HFFc6 (cell line): ENCODE measurements at regions not wholly inside any gene's neighbourhood (a gene's known extent, or its start where the extent isn't known, plus 50 kb on each side); places are given as distances from the start of the nearest gene placed in this dataset.

ENCODE experiments used
- DNase-seq: peaks from one replicate; pipeline ENCODE4 v3.0.0-alpha.2; 2018
- H3K27ac Mint-ChIP-seq: 2 replicates; pipeline ENCODE4 v1.8.0; 2020; ENCODE audit warnings: mild to moderate bottlenecking, mixed read lengths
- H3K27me3 Mint-ChIP-seq: 2 replicates; pipeline ENCODE4 v1.8.0; 2021; ENCODE audit warnings: mild to moderate bottlenecking, moderate library complexity, mixed read lengths; ENCODE audit not compliant: insufficient read depth
- H3K36me3 Mint-ChIP-seq: 2 replicates; pipeline ENCODE4 v1.8.0; 2021; ENCODE audit warnings: low read depth, mixed read lengths
- H3K4me1 Mint-ChIP-seq: 2 replicates; pipeline ENCODE4 v1.8.0; 2020; ENCODE audit warnings: low read depth, mixed read lengths
- H3K4me3 Mint-ChIP-seq: 2 replicates; pipeline ENCODE4 v1.8.0; 2020; ENCODE audit warnings: mild to moderate bottlenecking, moderate library complexity, mixed read lengths
- H3K9me3 Mint-ChIP-seq: 2 replicates; pipeline ENCODE4 v1.8.0; 2020; ENCODE audit warnings: mild to moderate bottlenecking, mixed read lengths
- TF ChIP-seq, protein P1 (sequence below): fragments of 200-600 bp; sonication (generic); IDR thresholded peaks from 2 replicates; pipeline ENCODE4 v1.5.0; 2021; ENCODE audit warnings: antibody characterized with exemption, mild to moderate bottlenecking

DNA sequence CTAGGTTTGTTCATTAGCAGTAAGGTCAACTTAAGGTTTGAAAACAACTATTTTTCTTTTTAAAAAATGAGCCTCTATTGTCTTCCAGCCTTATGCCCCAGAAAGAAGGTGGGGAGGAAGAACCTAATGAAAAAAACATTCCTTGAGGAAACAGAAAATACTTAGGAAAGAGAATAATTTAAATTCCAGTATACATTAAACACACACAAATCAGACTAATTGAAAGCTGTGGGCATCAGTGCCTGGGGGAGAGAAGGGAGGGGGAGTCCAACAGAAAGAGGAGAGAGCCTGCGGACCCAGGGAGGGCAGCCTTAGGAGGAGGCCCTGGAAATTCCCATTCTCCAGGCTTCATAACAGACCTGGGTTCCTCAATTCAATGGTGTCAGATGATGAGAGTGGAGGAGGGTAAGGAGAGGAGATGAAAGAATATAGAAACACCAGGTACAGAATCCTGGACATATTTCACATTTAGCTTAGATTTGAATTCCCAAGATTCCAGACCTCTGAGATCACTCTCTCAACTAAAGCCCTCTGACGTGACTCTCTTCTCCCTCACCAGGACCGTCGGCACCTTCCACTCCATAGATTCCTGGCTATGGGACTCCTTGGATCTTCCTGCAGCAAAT lies 320.5 kb upstream of the UMPS start:
- peak overlapping the region; percentile 3; the same call in 1 of the 2 replicates for H3K4me3 Mint-ChIP-seq
- H3K9me3 Mint-ChIP-seq, result no peaks in the 10 kb centered on the region
- no peak for DNase-seq
- TF ChIP-seq, protein P1, sequence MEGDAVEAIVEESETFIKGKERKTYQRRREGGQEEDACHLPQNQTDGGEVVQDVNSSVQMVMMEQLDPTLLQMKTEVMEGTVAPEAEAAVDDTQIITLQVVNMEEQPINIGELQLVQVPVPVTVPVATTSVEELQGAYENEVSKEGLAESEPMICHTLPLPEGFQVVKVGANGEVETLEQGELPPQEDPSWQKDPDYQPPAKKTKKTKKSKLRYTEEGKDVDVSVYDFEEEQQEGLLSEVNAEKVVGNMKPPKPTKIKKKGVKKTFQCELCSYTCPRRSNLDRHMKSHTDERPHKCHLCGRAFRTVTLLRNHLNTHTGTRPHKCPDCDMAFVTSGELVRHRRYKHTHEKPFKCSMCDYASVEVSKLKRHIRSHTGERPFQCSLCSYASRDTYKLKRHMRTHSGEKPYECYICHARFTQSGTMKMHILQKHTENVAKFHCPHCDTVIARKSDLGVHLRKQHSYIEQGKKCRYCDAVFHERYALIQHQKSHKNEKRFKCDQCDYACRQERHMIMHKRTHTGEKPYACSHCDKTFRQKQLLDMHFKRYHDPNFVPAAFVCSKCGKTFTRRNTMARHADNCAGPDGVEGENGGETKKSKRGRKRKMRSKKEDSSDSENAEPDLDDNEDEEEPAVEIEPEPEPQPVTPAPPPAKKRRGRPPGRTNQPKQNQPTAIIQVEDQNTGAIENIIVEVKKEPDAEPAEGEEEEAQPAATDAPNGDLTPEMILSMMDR, result no peak
- no peaks in the 10 kb centered on the region for H3K36me3 Mint-ChIP-seq
- H3K4me1 Mint-ChIP-seq, result peaks cover 26% of the 10 kb centered on the region
- peak overlapping the region; percentile 10; the same call in 1 of the 2 replicates for H3K27ac Mint-ChIP-seq
- H3K27me3 Mint-ChIP-seq, result peaks cover 15% of the 10 kb centered on the region

DNA sequence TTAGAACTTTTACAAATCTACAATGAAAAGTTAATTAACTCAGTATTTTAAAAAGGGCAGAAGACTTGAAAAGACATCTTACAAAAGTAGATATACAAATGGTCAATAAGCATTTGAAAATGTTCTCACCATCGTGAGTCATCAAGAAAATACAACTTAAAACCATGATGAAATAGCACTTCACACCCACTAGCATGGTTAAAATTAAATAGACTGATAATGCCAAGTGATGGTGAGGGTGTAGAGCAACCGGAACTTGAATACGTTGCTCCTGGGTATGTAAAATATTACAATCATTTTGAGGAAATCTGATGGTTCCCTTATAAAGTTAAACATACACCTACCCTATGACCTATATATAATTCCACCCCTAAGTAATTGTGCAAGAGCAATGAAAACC lies 319.8 kb upstream of the UMPS start:
- H3K27ac Mint-ChIP-seq, result no peak overlapping the region
- DNase-seq, result no peak
- peaks cover 26% of the 10 kb centered on the region for H3K4me1 Mint-ChIP-seq
- H3K4me3 Mint-ChIP-seq, result no peak overlapping the region
- peaks cover 12% of the 10 kb centered on the region for H3K27me3 Mint-ChIP-seq
- H3K9me3 Mint-ChIP-seq, result no peaks in the 10 kb centered on the region
- TF ChIP-seq, protein P1, result no peak
- no peaks in the 10 kb centered on the region for H3K36me3 Mint-ChIP-seq

DNA sequence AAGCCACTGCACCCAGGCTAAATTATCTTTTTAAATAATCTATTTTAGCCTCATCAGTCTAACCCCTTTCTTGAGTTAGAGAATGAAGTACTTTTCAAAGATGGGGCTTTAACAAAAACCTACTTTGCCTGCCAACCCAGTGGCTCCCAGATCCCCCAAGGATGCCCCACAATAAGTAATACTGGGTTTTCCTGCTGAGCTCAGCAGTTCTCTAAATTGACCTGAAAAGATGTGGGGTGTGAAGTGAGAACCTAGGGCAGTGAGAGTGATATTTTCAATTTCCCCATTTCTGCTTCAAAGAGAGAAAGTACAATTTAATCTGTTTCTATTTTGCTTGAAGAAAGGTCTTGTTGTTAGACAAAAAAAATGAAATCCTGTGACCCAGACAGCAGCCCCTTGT lies 318.5 kb upstream of the UMPS start:
- Mint-ChIP-seq H3K27me3 (peaks cover 19% of the 10 kb centered on the region), H3K9me3 (no peaks in the 10 kb centered on the region), H3K36me3 (no peaks in the 10 kb centered on the region), H3K27ac (no peak overlapping the region), H3K4me1 (peaks cover 26% of the 10 kb centered on the region), H3K4me3 (no peak overlapping the region)
- no peak for DNase-seq
- TF ChIP-seq, protein P1, result no peak

DNA sequence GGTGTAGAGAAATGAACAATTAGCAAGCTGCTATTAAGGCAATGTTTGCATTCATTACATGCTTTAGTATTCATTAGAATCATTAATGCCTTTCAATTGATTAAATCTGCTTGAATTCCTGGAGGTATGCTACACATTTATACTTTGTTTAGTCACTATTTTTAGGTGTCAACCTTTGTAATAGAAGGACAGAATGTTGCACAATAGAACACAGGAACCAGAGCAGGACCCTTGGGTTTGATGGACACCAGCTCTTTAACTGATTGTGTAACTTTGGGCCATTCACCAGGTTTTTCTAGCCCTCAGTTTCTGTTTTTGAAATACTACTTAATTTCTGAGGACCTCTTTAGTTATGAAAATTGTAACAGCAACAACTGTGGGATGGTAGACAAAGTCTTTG lies 317.6 kb upstream of the UMPS start:
- DNase-seq, result no peak
- Mint-ChIP-seq H3K9me3 (no peaks in the 10 kb centered on the region), H3K36me3 (no peaks in the 10 kb centered on the region), H3K4me3 (no peak overlapping the region), H3K27ac (no peak overlapping the region), H3K27me3 (peaks cover 19% of the 10 kb centered on the region), H3K4me1 (peaks cover 20% of the 10 kb centered on the region)
- TF ChIP-seq, protein P1, result no peak

DNA sequence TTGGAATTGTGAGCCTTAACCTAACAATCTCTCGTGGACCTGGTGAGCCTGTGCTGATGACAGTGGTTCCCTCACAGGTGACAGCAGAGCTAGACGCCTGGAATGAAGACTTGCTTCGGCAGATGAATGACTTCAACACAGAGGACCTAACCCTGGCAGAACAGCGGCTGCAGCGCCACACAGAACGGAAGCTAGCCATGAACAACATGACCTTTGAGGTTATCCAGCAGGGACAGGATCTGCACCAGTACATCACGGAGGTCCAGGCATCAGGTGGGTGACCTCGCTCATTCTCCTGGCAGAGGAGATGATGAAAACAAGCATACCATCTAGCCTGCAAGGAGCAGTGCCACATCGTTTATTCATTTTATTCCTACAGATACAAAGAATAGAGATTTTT lies 316.9 kb upstream of the UMPS start:
- Mint-ChIP-seq H3K27me3 (peaks cover 17% of the 10 kb centered on the region), H3K27ac (no peak overlapping the region), H3K4me1 (peaks cover 20% of the 10 kb centered on the region), H3K36me3 (no peaks in the 10 kb centered on the region), H3K9me3 (no peaks in the 10 kb centered on the region), H3K4me3 (no peak overlapping the region)
- TF ChIP-seq, protein P1, result no peak
- DNase-seq, result no peak
